Body of pancreas (tissue), 4 donors: ENCODE measurements at regions not wholly inside any gene's neighbourhood (a gene's known extent, or its start where the extent isn't known, plus 50 kb on each side); places are given as distances from the start of the nearest gene placed in this dataset.

Experiments
- POLR2A ChIP-seq, 3 donors: fragments of 450-650 bp; IDR thresholded peaks; one replicate each; pipeline ENCODE4 v1.6.1; 2016; ENCODE audit warnings: antibody characterized with exemption in 3 of 3, mild to moderate bottlenecking in 2 of 3
- TF ChIP-seq, protein P1 (sequence below), 7 experiments: fragments of 450-650 bp in 4 of 7; fragments of 200-600 bp in 3 of 7; sonication (generic) in 3 of 7; IDR thresholded peaks; one replicate each; pipeline ENCODE4 v1.5.1; 2016 to 2019; ENCODE audit warnings: antibody characterized with exemption in 7 of 7

DNA sequence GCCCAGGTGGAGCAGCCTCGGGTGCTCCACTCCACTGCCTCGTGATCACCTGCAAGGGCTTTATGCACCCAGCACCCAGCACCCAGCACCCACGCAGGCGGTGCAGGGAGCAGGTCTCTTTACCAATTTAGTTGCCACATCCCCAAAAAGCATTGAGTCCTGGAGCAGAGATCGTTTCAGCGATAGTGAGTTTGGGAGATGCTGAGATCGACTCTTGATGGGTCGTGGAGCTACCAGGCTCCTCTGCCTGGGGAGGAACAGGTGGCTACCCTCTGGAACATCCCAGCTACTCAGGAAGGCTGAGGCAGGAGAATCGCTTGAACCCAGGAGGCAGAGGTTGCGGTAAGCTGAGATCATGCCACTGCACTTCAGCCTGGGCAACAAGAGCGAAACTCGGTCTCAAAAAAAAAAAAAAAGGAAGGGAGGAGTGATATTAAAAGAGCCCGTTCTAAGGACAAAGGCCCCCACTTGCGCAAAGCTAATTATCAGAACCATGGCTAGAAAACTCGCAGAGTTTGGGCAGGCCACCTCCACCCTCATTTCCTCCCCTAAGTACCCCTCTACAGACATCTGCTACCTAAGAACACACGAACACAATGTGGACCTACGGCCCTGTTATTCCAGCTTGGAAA lies 106.5 kb upstream of the SLC45A1 start:
- TF ChIP-seq POLR2A (IDR thresholded peaks at IDR 0.05), result no peak
- TF ChIP-seq, protein P1, sequence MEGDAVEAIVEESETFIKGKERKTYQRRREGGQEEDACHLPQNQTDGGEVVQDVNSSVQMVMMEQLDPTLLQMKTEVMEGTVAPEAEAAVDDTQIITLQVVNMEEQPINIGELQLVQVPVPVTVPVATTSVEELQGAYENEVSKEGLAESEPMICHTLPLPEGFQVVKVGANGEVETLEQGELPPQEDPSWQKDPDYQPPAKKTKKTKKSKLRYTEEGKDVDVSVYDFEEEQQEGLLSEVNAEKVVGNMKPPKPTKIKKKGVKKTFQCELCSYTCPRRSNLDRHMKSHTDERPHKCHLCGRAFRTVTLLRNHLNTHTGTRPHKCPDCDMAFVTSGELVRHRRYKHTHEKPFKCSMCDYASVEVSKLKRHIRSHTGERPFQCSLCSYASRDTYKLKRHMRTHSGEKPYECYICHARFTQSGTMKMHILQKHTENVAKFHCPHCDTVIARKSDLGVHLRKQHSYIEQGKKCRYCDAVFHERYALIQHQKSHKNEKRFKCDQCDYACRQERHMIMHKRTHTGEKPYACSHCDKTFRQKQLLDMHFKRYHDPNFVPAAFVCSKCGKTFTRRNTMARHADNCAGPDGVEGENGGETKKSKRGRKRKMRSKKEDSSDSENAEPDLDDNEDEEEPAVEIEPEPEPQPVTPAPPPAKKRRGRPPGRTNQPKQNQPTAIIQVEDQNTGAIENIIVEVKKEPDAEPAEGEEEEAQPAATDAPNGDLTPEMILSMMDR (IDR thresholded peaks at IDR 0.05), result no peak
